ENCODE measurements at regions not wholly inside any gene's neighbourhood (a gene's known extent, or its start where the extent isn't known, plus 50 kb on each side); places are given as distances from the start of the nearest gene placed in this dataset.
"Not testable (repeated sequence)": the region's sequence is repeated elsewhere in the genome, so short reads cannot be mapped to it uniquely, and the experiment has no call there.

DNA sequence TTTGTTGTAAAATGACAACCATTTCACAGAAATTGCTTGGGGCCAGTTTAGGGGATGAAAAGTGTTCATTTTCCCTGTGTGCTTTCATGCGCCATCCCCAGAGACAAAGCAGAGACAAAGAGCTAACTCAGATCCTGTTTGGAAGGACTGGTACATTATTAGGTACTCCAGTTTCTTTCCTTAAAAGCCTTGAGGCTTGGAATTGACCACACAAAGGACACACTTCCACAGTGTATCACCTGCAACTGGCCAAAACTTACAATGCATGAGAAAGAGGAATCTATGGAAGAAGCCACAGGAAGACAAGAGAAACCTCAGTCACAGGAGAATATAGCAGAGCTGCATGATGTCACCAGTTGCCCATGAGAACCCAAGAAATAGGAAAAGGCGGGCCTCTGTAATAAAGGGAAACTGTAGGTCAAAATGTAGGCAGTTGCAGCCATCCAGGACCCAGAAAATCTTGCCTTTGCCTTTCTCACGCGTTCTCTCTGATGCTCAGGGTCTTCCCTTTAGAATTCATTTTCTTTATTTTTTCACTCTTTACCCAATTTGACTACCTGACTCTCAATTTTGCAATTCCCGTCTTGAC, 339.0 kb downstream of the RMST start:
- no peak for DNase-seq

DNA sequence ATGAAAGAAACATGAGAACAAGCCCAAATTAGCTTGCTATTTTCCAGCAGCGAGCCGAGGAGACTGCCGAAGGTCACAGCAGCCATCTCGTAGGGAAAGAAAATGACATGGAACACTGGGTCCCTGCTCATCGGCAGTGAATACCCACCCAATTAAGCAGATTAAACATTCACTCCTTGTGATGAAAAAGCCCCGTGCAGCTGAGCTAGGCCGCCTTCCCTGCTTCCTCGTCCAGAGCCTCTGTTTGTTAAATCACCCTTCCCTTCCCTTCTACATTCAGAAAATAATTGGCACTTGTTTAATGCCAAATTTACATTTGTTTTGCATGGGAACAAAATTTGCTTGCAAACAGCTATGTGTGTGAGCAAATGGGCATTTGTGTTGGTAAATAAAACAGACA, 342.5 kb downstream of the RMST start:
- no peak for DNase-seq

DNA sequence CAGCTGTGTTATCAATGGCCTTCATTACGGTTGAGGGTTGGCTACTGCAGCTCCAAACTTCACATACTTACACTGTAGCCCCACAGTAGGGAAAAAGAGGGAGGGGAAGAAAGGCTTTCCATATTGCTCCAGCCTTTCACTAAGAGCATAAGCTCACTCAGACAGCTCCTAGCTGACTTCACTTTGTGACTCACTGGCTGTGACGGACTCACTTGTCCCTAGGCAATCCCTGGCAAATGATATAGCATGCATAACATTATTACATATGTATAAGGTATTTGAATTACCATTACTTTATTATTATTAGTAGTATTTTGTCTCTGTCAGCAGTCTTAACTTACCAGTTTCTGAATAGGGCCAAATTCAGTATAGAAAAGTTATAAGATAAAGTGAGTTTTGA, 350.7 kb downstream of the RMST start:
- no peak for DNase-seq

DNA sequence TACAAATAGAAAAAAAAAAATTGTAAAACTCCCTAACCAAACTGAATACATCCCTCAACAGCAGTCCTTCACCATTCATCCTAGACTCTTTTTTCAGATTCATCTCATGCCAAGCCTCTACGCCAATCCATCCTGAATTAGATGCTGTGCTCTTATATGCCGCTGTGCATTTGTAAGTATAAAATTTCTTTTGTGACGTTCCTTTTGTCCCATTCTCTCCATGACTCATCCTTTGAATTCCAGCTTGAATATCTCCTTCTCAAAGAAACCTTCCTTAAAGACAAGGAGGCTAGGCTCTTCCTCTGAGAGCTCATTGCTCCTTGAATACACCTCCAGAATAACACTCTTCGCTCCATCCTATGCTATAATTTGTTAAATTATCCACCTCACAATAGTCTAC, 359.2 kb downstream of the RMST start:
- no peak for DNase-seq

DNA sequence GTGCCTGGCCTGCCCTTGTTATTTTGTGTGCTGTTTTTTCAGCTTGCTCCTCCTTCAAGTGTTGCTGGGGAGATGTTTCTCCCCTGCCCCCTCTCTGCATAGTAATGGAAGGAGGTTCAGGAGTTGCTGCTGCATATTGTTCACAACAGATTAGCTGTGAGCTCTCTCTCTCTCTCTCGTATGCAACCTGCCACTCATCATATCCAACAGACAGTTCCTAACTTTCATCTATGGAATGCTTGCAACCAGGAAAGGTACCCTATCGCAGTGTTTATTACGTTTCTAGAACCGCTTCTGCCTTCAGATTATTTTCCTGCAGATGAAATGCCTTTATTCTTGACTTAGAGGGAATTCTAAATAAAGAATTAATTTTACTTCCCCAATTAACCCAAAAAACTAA, 372.9 kb downstream of the RMST start:
- DNase-seq, result no peak

DNA sequence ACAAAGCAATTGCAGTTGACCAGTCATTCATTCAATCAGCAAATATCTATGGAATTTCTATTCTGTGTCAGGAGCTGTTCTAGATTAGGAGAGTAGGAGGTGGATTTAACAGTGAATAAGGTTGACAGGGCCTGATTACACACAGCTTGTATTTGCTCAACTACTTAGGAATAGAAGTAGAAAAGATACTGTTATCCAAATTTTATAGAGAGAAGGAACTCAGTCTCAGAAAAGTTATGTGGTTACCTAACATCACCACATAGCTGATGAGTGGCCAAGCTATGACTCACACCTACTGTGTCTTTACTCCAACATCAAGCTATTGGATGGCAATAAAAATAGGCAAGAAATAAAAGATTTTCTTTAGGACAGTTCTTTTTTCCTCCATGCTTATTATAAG, 374.8 kb downstream of the RMST start:
- no peak for DNase-seq

DNA sequence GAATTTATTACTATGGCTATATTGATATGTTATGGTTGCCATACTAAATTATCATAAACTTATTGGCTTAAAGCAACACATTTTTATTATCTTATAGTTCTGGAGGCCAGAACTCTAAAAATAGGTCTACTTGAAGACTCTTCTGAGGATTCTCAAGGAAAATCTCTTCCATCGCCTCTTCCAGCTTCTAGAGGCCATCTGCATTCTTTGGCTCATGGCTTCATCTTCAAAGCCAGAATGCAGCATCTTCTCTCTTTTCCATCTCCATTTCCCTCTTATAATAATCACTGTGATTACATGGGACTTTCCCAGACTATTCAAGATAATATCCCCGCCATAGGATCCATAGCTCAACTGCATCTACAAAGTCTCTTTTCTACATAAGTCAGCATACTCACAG, 385.4 kb downstream of the RMST start:
- no peak for DNase-seq

DNA sequence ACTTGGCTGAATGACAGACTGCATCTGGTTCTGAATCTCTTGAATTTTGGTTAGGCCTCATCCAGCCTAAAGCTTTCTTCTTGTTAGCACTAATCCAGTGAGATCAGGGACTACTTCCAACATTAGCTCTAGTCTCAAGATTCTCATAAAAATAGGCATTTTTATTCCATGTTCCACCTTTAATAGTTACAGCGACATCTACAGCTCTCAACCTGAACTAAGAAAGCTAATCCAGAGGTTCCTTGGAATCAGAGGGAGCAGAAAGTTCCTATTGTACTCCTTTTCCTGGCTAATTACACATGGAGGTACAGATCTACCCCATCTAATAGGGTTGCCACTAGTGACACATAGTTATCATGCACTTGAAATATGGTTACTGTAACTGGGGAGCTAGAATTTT, 391.9 kb downstream of the RMST start:
- no peak for DNase-seq

DNA sequence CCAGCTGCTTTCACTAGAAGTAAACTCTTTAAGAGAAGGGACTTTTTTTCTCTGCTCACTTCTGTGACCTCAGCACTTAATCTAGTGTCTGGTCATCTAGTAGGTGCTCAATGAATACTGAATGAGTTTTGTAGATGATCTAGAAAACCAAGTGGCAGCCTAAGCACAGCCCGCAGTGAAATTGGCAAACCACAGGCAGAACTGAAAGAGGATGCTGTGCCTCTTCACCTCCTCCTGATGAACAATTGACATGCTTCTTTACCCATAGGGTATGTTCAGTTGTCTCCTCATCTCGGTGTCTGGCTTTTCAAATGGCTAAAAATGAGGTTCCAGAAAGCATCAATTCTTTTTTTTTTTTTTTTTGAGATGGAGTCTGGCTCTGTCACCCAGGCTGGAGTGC, 399.5 kb downstream of the RMST start:
- DNase-seq, result no peak

DNA sequence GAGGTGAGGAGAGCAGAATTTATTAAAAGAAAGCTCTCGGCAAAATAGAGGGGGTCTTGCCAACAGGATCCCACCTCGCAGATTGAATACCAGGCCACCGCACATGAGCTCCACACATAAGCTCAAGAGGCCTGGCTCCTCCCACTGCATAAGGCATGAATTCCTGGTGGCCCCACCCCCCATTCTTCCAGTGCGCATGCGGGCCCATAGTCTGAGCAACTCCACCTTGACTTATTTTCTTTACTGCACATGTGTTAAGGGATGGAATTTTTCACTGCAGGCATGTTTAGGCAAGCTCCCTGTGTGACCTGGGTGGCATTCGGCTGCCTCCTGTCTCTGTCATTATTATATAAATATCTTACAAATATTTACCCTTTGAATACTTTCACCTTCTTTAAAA, 412.5 kb downstream of the RMST start:
- DNase-seq, result no peak

DNA sequence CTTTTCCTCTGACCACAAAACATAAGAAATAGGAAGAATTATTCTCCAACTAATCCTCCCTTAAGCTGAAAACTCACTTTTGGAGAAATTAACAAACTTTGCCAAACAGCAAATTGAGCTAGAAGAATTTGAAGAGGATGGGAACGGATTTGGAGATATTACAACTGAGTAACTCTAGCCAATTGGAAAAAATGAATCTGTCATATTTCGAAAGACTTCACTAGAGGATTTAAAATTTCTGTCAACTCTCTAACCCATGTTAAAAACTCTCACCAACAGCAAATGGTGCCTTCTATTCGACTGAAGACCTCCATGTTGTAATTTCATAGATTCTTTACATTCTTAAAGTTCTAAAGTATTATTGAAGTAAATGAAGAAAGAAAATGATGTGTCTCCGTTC, 414.2 kb downstream of the RMST start:
- DNase-seq, result no peak

DNA sequence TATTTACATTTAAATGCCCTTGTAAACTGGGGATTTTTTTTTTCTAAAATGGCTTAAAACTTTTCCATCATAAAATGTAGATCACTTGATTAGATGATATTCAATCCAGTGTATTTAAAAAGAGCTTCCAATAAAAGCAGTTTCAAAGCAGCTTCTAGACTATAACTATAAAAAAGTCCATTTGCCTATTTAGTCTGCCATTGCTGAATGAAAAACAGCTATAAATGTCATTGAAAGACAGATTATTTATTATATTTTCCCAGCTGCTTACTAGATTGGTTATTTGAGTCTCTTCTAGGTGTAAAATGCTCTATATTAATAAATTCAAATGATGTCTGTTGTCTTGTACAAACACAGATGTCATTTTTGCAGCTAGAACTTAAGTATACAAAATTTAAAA, 414.8 kb downstream of the RMST start:
- DNase-seq, result no peak

DNA sequence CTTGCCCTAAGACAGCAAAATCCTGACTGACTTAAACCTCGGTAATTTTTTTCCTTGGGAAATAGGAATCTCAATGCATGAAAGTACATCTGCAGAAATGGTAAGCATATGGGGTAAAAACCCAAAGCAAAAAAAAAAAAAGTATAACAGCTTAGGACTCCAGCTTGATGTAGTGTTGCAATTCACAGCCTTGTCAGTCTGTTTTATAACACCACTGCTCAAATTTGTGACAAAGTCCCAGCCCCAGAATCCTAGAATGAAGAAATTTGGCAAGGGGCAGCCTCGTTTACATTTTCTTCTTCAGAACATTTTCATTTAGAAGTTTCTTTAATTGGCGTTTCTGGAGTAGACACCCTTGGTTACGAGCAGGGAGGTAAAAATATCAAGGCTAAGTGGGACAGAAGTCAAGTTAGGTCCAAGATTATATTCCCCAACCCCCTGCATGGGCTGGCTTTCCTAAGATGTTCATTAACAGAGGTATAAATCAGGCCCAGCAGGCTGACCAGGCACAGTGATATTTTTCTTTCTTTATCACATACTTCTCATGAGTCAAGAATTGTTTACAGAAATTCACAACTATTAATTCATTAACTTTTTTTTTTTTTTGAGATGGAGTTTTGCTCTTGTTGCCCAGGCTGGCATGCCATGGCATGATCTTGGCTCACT, 424.0 kb downstream of the RMST start:
- no peak for DNase-seq

DNA sequence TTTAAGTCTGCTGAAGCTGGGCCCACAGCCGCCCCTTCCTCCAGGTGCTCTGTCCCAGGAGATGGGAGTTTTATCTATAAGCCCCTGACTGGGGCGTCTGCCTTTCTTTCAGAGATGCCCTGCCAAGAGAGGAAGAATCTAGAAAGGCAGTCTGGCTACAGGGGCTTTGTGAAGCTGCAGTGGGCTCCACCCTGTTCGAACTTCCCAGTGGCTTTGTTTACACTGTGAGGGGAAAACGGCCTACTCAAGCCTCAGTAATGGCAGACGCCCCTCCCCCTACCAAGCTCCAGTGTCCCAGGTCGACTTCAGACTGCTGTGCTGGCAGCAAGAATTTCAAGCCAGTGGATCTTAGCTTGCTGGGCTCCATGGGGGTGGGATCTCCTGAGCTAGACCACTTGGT, 435.3 kb downstream of the RMST start:
- DNase-seq, result not testable (repeated sequence)

DNA sequence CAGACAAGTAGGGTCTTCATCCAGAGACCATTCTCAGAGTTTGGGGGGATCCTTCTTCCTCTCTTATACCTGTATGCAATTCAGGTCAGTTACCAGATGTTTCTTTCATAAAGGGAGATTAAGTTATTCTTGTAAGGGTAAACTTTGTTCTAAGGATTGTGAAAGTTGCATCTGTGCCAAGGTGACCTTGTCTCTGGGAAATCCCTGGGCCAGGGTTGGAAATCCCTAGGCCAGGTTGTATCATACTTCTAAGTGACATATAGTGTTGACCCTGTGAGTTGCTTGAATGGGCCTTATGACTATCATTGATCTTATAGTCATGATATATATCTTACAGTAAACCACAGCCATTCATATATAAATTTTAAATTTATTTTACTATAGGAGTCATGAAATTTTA, 436.9 kb downstream of the RMST start:
- DNase-seq, result no peak

DNA sequence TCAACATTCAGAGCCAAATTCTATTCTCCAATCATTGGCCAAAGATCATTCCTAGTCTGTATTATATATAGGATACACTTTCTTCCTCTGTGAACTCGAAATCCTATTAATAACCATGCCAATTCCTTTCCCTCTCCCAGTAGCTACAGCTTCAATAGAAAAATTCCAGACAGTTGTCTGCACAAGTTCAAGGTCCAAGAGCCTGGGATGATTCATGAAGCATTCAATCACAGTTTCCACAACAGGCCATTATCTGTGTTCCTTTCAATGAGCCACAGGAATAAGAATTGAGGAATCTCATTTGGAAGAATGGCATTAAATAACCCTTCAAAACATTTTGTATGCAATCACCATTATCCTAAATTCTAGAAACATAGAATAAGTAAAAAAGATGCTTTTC, 437.4 kb downstream of the RMST start:
- DNase-seq, result no peak

DNA sequence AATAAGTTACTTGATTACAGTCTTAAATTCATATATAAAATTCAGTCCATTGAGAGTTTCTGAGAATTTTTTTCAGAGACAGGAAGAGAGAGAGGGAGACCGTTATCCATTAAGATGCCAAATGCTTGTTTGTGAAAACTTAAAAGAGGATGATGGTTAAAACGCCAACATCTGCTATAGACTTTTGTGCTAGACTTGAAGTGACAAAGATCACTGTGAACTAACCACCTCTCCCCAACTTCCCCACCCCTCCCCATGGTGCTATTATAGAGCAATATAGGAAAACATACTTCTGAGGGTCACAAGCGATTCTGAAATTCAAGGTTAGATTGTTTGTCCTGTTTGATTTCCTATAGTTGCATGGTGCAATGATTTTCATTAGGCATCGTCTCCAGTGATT, 440.8 kb downstream of the RMST start:
- DNase-seq, result no peak

DNA sequence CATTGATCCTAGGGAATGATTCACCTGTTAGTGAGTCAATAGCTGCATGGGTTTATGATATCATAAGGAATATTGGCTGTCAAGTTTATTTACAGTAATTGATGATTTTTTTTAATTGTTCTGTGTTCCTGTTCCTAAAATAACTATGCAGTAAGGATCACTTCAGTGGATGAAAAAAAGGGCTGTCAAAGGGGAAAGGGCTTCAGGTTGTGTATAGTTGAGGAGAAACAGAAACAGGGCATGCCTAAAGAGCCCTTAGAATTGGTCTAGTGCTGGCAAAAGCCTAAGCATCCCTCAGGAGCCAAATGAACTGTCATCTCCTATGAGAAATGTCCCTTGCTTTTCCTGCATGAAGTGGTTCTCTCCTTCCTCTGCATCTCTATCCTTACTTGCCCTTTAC, 444.9 kb downstream of the RMST start:
- no peak for DNase-seq

DNA sequence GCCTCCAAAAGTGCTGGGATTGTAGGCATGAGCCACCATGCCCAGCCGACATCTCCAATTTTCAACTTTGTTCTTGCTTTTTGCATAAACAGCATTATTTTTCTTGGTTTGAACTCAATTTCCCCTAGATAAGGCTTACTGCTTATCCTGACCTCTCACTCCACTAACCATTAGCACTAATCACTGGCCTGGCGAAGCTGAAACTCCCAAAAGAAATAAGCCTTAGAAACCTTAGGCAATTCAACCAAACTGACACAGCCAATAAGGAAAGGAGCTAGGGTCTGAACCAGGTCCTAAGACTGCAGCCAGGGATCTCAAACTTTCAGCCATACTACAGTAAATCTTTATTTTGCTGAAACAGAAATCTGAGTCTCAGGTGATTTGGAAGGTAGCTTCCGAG, 448.0 kb downstream of the RMST start:
- no peak for DNase-seq

DNA sequence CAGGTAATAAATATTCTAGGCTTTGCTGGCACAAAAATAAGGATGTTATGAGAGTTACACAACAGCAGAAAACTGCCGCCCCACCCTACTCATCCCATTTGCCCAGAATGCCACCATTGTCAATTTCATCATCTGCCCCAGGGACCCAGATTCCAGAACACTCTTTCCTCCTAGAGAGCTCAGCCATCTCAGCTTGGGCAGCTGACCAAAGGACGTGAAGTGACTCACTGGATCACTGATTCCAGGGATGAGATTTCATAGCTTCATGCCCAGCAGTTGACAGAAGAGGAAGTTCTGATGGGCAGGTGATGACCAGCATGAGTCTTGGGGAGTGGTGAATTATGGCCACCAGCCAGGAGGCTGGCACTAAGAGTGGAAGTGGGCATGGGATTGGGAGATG, 450.3 kb downstream of the RMST start:
- DNase-seq, result no peak

DNA sequence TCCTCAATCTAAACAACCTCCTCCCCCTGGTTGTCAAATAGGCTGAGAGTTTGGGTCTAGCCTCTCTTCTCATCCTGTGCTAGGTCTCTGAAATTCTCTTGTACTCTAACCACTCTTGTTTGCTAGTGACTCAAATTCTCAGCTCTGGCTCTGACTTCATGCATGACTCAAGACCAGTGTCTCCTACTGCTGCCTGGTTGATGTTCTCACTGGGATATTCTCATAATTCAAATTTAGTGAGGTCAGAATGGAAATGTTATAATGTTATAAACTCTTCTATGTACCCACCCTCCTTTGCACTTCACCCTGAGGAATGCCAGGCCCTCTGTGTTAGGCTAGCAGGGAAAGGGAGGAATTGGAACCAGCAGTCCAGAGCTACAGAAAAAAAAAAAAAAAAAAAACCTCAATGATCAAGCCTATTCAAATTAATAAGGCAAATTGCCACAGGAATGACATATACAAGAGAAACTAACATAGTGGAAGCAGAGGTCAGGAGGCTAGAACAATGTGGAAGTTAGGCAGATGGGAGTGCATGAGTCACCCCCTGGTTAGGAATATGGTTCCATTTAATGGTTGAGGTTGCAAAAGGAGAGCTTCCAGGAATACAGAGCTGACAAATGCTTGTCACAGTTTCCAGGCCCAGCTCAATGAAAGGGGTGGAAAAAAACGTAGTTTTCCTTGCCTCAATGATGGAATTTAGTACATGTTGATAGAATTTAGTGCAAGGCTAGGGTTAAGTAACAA, 459.5 kb downstream of the RMST start:
- no peak for DNase-seq

DNA sequence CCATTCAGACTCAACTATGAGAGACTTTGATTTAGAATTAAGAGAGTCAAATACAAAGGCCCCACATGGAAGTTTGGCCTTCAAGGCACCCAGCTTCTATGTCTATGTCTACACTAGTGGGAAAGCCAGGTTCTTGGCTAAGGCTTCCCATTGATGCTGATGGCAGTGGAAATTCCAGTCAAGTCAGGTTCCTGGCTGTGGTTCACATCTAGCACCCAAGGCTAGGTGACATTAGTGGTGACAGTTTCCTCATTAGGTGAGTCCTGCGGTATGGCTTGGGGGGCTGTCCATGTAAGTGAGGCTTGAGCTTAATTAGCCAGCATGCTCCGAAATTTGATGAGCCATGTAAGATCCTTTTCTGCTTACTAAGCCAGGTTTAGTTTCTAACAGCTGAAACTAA, 460.9 kb downstream of the RMST start:
- DNase-seq, result no peak

DNA sequence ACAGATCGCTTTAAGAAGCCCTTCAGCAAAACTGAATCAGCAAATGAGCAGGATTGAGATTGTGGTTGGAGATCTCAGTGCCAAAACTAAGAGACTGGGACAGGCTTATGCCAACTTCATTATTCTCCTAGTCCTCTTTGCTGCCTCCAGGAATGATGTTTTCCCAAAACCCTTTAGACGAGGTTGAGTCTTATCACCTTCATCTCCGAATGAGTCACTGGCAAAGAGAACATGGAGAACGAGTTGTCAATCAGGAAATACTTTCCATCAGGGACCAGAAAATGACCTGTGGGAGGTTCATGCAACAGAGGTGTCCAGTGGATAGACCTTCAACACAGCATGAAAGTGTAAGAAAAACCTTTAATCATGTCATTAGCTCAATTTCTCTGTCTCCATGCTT, 461.5 kb downstream of the RMST start:
- no peak for DNase-seq

DNA sequence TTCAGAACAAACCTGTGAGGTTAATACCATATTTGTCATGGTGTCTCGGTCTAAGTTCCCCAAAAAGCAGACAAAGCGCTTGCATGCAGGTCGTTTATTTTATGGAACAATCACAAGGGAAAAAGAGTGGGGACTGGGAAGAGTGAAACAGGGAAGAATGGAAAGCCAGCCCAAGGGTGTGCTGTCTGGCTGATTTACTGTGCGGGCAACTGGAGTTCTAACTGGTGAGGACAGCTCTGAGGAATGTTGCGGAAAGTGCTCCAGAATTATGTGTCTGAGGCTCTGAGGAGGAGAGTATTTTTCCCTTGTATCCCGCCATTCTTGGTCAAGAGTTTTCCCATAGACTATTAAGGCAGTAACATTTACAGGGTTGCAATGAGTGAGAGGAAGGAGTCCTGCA, 465.4 kb downstream of the RMST start:
- DNase-seq, result no peak

DNA sequence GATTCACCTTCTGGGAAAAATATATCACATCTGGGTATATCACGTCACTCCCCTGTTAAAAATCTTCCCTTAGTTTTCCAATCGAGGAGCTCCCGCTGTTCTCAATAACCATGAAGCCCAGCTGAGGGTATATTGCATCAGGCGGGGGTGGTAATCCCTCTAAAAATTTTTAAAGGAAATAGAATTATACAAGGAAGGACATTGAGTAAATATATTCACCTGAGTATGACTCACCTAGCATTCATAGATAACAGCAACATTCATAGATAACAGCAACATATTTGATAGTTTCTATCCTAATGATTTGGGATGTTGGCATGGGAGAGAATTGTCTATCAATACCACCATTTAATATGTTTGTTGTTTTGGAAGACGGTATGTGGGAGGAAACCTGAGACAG, 473.6 kb downstream of the RMST start:
- DNase-seq, result no peak
